ENCODE measurements at regions not wholly inside any gene's neighbourhood (a gene's known extent, or its start where the extent isn't known, plus 50 kb on each side); places are given as distances from the start of the nearest gene placed in this dataset.

DNA sequence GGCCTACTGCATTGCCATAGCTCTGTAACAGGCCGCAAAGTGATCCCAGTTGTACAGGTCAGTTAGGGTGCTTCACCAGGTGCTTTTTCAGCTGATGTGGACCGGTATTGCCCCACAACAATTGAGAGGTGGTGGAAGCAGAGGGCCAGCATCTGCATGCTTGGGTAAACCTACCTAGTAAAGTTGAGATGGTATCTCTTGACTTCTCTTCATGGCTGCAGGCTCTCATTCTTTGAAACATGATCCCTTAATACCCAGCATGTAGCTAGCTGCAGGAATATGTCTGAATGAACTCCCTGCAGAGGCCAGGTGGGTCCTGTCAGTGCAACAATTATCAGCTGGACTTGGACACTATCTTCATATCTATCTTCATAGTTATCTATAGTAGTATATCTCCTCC is 60.7 kb upstream of the CCDC6 start:
- in situ Hi-C loops (cut with MboI), result no loop called here

More for the DNA sequence above, 60.7 kb upstream of the CCDC6 start:
- H3K27me3 ChIP-seq (replicated peaks in 1 of 2; ENCODE audit: control insufficient read depth in 2 of 2, insufficient read depth in 2 of 2, low read length in 1 of 2), result no peaks in the 10 kb centered on the region
- H3K4me2 ChIP-seq (ENCODE audit: control insufficient read depth, insufficient read depth), result no peak overlapping the region
- 38% methylated on average over 1 of the region's 2 CpGs for WGBS (ENCODE audit: insufficient coverage, insufficient replicate concordance, low lambda C conversion rate, missing lambda C conversion rate)
- no peak overlapping the region for H3K27ac ChIP-seq (ENCODE audit: control insufficient read depth, insufficient read depth)
- ChIA-PET CTCF (no interaction called here), RAD21 (ENCODE audit: unreplicated experiment) (no interaction called here), POLR2A (no interaction called here), SMC1A (ENCODE audit: uncharacterized antibody, unreplicated experiment) (no interaction called here)
- H3K4me3 ChIP-seq, result no peak overlapping the region
- H3K36me3 ChIP-seq (ENCODE audit: control insufficient read depth in 2 of 2, insufficient read depth in 2 of 2, low read length in 1 of 2), result no peaks in the 10 kb centered on the region
- H4K20me1 ChIP-seq (ENCODE audit: control insufficient read depth, insufficient read depth), result no peaks in the 10 kb centered on the region
- TF ChIP-seq NFYB (IDR thresholded peaks at IDR 0.05; ENCODE audit: insufficient read depth, low read depth, low read length) (no peak), CBFB (IDR thresholded peaks at IDR 0.05; ENCODE audit: low read depth) (no peak), STAT3 (IDR thresholded peaks at IDR 0.05; ENCODE audit: low read depth, low read length) (no peak), TARDBP (IDR thresholded peaks at IDR 0.05; ENCODE audit: borderline replicate concordance) (no peak), EZH2 (IDR thresholded peaks at IDR 0.05; ENCODE audit: borderline replicate concordance, control insufficient read depth, low read depth, low read length) (no peak), MXI1 (IDR thresholded peaks at IDR 0.05; ENCODE audit: low read depth, low read length) (no peak), MTA3 (IDR thresholded peaks at IDR 0.05; ENCODE audit: borderline replicate concordance, low read length) (no peak)
- TF ChIP-seq, protein P1, sequence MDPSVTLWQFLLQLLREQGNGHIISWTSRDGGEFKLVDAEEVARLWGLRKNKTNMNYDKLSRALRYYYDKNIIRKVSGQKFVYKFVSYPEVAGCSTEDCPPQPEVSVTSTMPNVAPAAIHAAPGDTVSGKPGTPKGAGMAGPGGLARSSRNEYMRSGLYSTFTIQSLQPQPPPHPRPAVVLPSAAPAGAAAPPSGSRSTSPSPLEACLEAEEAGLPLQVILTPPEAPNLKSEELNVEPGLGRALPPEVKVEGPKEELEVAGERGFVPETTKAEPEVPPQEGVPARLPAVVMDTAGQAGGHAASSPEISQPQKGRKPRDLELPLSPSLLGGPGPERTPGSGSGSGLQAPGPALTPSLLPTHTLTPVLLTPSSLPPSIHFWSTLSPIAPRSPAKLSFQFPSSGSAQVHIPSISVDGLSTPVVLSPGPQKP (IDR thresholded peaks at IDR 0.05; ENCODE audit: low read depth, low read length), result no peak
- TF ChIP-seq, protein P2, sequence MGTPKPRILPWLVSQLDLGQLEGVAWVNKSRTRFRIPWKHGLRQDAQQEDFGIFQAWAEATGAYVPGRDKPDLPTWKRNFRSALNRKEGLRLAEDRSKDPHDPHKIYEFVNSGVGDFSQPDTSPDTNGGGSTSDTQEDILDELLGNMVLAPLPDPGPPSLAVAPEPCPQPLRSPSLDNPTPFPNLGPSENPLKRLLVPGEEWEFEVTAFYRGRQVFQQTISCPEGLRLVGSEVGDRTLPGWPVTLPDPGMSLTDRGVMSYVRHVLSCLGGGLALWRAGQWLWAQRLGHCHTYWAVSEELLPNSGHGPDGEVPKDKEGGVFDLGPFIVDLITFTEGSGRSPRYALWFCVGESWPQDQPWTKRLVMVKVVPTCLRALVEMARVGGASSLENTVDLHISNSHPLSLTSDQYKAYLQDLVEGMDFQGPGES (IDR thresholded peaks at IDR 0.05), result no peak
- intact Hi-C loops (cut with micrococcal nuclease; ENCODE audit: unreplicated experiment), result no loop called here
- ATAC-seq (no peak), DNase-seq (ENCODE audit: low read depth, low spot score) (no peak), FAIRE-seq (no peak)
- H3K4me1 ChIP-seq (ENCODE audit: control insufficient read depth, insufficient read depth, low read length), result 0 out of 2 replicates have a peak, but pooled peaks cover 5% of the 10 kb centered on the region
- no peak overlapping the region for H3K9ac ChIP-seq (ENCODE audit: control insufficient read depth, insufficient read depth, low read length)
- BruUV-seq (replicated peaks), result no TSS peak
- H3K9me3 ChIP-seq (replicated peaks; ENCODE audit: control insufficient read depth, insufficient read depth, low read length), result no peaks in the 10 kb centered on the region
- H3K79me2 ChIP-seq (ENCODE audit: control insufficient read depth, insufficient read depth, low read length), result no peaks in the 10 kb centered on the region
- H2AFZ ChIP-seq (ENCODE audit: control insufficient read depth, low read depth, low read length), result no peak overlapping the region

Measured in GM12878 (cell line).